H1 (cell line): ENCODE measurements at regions not wholly inside any gene's neighbourhood (a gene's known extent, or its start where the extent isn't known, plus 50 kb on each side); places are given as distances from the start of the nearest gene placed in this dataset.

Source experiments
- CTCF ChIA-PET: fragments of 300-600 bp; sonication (Branson Sonifier 250); formaldehyde crosslinking; loops from one replicate; lab custom pipeline; 2021; ENCODE audit not compliant: partially characterized antibody; lab: Charles Lee
- POLR2A ChIA-PET: fragments of 300-600 bp; sonication (Branson Sonifier 250); formaldehyde crosslinking; loops from one replicate; lab custom pipeline; 2021; ENCODE audit warnings: inconsistent platforms; ENCODE audit not compliant: partially characterized antibody; lab: Charles Lee
- DNase-seq, 2 experiments: peaks; one replicate each; pipeline versions ENCODE4 v3.0.0 to v3.0.0-alpha.2; 2010 to 2022; ENCODE audit warnings: low spot score in 2 of 2, low read depth in 1 of 2, mixed read lengths in 1 of 2
- FAIRE-seq: peaks from 2 replicates; lab custom pipeline; 2011; peaks lifted over from hg19 to GRCh38; lab: Jason Lieb, UNC
- H2AFZ ChIP-seq: 2 replicates; pipeline ENCODE4 v1.8.1; 2012; ENCODE audit warnings: low read length, inconsistent platforms
- H2AK5ac ChIP-seq: 2 replicates; pipeline ENCODE4 v1.6.1; 2013; ENCODE audit warnings: low read depth, low read length
- H2BK120ac ChIP-seq: replicated peaks from 2 replicates; pipeline ENCODE3; 2013; ENCODE audit warnings: low read depth, low read length, inconsistent platforms
- H2BK12ac ChIP-seq: 2 replicates; pipeline ENCODE4 v1.6.1; 2013; ENCODE audit warnings: low read depth, low read length
- H2BK15ac ChIP-seq: 2 replicates; pipeline ENCODE4 v1.6.1; 2013; ENCODE audit warnings: low read length
- H2BK20ac ChIP-seq: 2 replicates; pipeline ENCODE4 v1.6.1; 2013; ENCODE audit warnings: low read length
- H2BK5ac ChIP-seq: 2 replicates; pipeline ENCODE4 v1.6.1; 2013; ENCODE audit warnings: low read depth, low read length
- H3K14ac ChIP-seq: 2 replicates; pipeline ENCODE4 v1.6.1; 2013; ENCODE audit warnings: inconsistent platforms; ENCODE audit not compliant: insufficient read length
- H3K18ac ChIP-seq: 2 replicates; pipeline ENCODE4 v1.6.1; 2013; ENCODE audit warnings: low read length; ENCODE audit errors: extremely low read depth
- H3K23ac ChIP-seq: 2 replicates; pipeline ENCODE4 v1.6.1; 2013; ENCODE audit warnings: inconsistent platforms; ENCODE audit not compliant: insufficient read length
- H3K23me2 ChIP-seq: 2 replicates; pipeline ENCODE4 v1.6.1; 2013; ENCODE audit warnings: low read depth, low read length
- H3K27ac ChIP-seq: 2 replicates; pipeline ENCODE4 v1.6.1; 2011; ENCODE audit warnings: low read depth, low read length, inconsistent platforms
- H3K27me3 ChIP-seq, 4 experiments: replicated peaks in 1 of 4; 1 replicate in 1 of 4; 2 replicates in 3 of 4; pipeline versions ENCODE4 v1.6.1 to v1.8.1; 2011 to 2013; ENCODE audit warnings: low read length in 3 of 4, mild to moderate bottlenecking in 3 of 4, inconsistent platforms in 2 of 4, mixed read lengths in 2 of 4, moderate library complexity in 1 of 4; ENCODE audit not compliant: control insufficient read depth in 3 of 4, insufficient read depth in 3 of 4; ENCODE audit errors: extremely low read depth in 1 of 4
- H3K36me3 ChIP-seq, 4 experiments: 2 replicates each; pipeline versions ENCODE4 v1.6.1 to v1.8.1; 2011 to 2013; ENCODE audit warnings: mild to moderate bottlenecking in 4 of 4, low read length in 3 of 4, moderate library complexity in 2 of 4, control low read depth in 1 of 4, inconsistent platforms in 1 of 4; ENCODE audit not compliant: insufficient read depth in 4 of 4, control insufficient read depth in 2 of 4
- H3K4ac ChIP-seq: replicated peaks from 2 replicates; pipeline ENCODE3; 2013; ENCODE audit warnings: low read length, low read depth, mixed read lengths, inconsistent platforms; ENCODE audit not compliant: insufficient read length
- H3K4me1 ChIP-seq, 4 experiments: replicated peaks in 1 of 4; 1 replicate in 1 of 4; 2 replicates in 3 of 4; pipeline versions ENCODE4 v1.6.1 to v1.8.1; 2011 to 2013; ENCODE audit warnings: low read length in 3 of 4, inconsistent platforms in 2 of 4, mixed read lengths in 1 of 4; ENCODE audit not compliant: insufficient read depth in 4 of 4, control insufficient read depth in 3 of 4
- H3K4me2 ChIP-seq, 2 experiments: 2 replicates each; pipeline versions ENCODE4 v1.6.1 to v1.8.1; 2011 to 2013; ENCODE audit warnings: low read depth in 2 of 2, low read length in 2 of 2, control low read depth in 1 of 2, inconsistent platforms in 1 of 2, mild to moderate bottlenecking in 1 of 2; ENCODE audit not compliant: insufficient read depth in 1 of 2
- H3K4me3 ChIP-seq, 4 experiments: fragments of 200-600, 300-600 bp in 1 of 4; sonication (generic), shearing (Covaris generic), sonication (Bioruptor Twin) in 1 of 4; 2 replicates each; pipeline versions ENCODE4 v1.5.1 to v1.8.1; 2011 to 2016; ENCODE audit warnings: low read length in 4 of 4, low read depth in 3 of 4, control low read depth in 2 of 4, inconsistent platforms in 2 of 4, mild to moderate bottlenecking in 2 of 4, mixed read lengths in 1 of 4, moderate library complexity in 1 of 4; ENCODE audit not compliant: insufficient read depth in 2 of 4; ENCODE audit errors: extremely low read depth in 1 of 4
- H3K56ac ChIP-seq: replicated peaks from 2 replicates; pipeline ENCODE3; 2013; ENCODE audit warnings: low read depth, mild to moderate bottlenecking, mixed read lengths, low read length, inconsistent platforms; ENCODE audit not compliant: insufficient read length
- H3K79me1 ChIP-seq: 2 replicates; pipeline ENCODE4 v1.6.1; 2013; ENCODE audit warnings: low read depth, low read length, control low read depth
- H3K79me2 ChIP-seq, 2 experiments: 2 replicates each; pipeline versions ENCODE4 v1.6.1 to v1.8.1; 2012 to 2013; ENCODE audit warnings: low read length in 2 of 2, mild to moderate bottlenecking in 2 of 2, inconsistent platforms in 1 of 2; ENCODE audit not compliant: insufficient read depth in 2 of 2, control insufficient read depth in 1 of 2
- H3K9ac ChIP-seq, 4 experiments: replicated peaks in 1 of 4; 1 replicate in 1 of 4; 2 replicates in 3 of 4; pipeline versions ENCODE4 v1.6.1 to v1.8.1; 2011 to 2013; ENCODE audit warnings: low read depth in 3 of 4, low read length in 3 of 4, control low read depth in 2 of 4, mild to moderate bottlenecking in 2 of 4, moderate library complexity in 2 of 4, inconsistent platforms in 1 of 4; ENCODE audit errors: extremely low read depth in 1 of 4
- H3K9me3 ChIP-seq, 2 experiments: 2 replicates each; pipeline versions ENCODE4 v1.6.1 to v1.8.1; 2012 to 2013; ENCODE audit warnings: mild to moderate bottlenecking in 2 of 2, moderate library complexity in 2 of 2, control low read depth in 1 of 2, inconsistent platforms in 1 of 2, low read depth in 1 of 2, low read length in 1 of 2, mixed read lengths in 1 of 2; ENCODE audit not compliant: insufficient read depth in 2 of 2
- H4K20me1 ChIP-seq, 2 experiments: replicated peaks in 1 of 2; 2 replicates each; pipeline versions ENCODE3 to v1.8.1; 2011 to 2013; ENCODE audit warnings: inconsistent platforms in 2 of 2, low read length in 2 of 2, mild to moderate bottlenecking in 1 of 2; ENCODE audit not compliant: insufficient read depth in 2 of 2, control insufficient read depth in 1 of 2
- H4K5ac ChIP-seq: 2 replicates; pipeline ENCODE4 v1.6.1; 2013; ENCODE audit warnings: low read length, low read depth, mixed read lengths, inconsistent platforms; ENCODE audit not compliant: insufficient read length
- H4K8ac ChIP-seq: 2 replicates; pipeline ENCODE4 v1.8.0; 2013; ENCODE audit warnings: mild to moderate bottlenecking, moderate library complexity, low read length, inconsistent platforms; ENCODE audit not compliant: insufficient read depth; ENCODE audit errors: extremely low read depth
- H4K91ac ChIP-seq: replicated peaks from 2 replicates; pipeline ENCODE3; 2013; ENCODE audit warnings: low read length, mixed read lengths, inconsistent platforms; ENCODE audit not compliant: insufficient read length
- CHD2 ChIP-seq: IDR thresholded peaks from 2 replicates; pipeline ENCODE4 v1.6.1; 2012; ENCODE audit warnings: low read length, improper control_type of control experiment
- CTBP2 ChIP-seq: IDR thresholded peaks from 2 replicates; pipeline ENCODE4 v1.7.0; 2011; ENCODE audit warnings: borderline replicate concordance, mild to moderate bottlenecking, moderate library complexity, mixed read lengths, low read length; ENCODE audit not compliant: insufficient read depth, insufficient read length
- EP300 ChIP-seq, 2 experiments: IDR thresholded peaks; 1 replicate in 1 of 2; 2 replicates in 1 of 2; pipeline ENCODE4 v1.6.1; 2011 to 2012; ENCODE audit warnings: low read depth in 2 of 2, low read length in 2 of 2, mild to moderate bottlenecking in 2 of 2, borderline replicate concordance in 1 of 2, inconsistent platforms in 1 of 2, moderate library complexity in 1 of 2
- WGBS, 2 experiments: shearing (Covaris generic) in 1 of 2; methylation state at CpG; one replicate each; pipeline versions ENCODE4 v1.1.6 to v1.1.7; 2013 to 2015; ENCODE audit warnings: low lambda C conversion rate in 2 of 2, mixed read lengths in 2 of 2, inconsistent platforms in 1 of 2, low coverage in 1 of 2, missing lambda C conversion rate in 1 of 2; ENCODE audit not compliant: insufficient replicate concordance in 2 of 2, insufficient coverage in 1 of 2, insufficient read length in 1 of 2; ENCODE audit errors: extremely low coverage in 1 of 2, missing lambda C conversion rate in 1 of 2; 5-methylcytosine and 5-hydroxymethylcytosine counted together

DNA sequence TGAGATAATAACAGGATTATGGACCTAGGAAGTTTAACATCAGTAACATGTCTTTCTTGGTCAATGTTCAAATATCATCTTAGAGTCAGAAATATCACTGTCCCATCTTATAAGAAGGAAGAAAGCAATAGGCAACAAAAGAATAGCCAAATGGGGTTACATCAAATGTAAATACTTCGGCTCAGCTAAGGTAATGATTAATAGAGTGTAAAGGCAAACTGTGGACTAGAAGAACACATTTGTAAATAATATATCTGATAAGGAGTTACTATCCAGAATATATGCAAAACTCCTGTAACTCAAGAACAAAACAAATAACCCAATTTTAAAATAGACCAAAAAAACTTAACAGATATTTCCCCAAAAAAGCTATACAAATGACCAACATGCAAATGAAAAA is 630.3 kb downstream of the RPS29 start:
- Histone ChIP-seq H3K4me1 (no peaks in the 10 kb centered on the region), H3K56ac (no peak overlapping the region), H3K4ac (no peak overlapping the region), H3K18ac (no peak overlapping the region), H3K4me2 (no peak overlapping the region), H3K9me3 (no peaks in the 10 kb centered on the region), H3K79me1 (no peaks in the 10 kb centered on the region), H4K20me1 (no peaks in the 10 kb centered on the region), H3K79me2 (no peaks in the 10 kb centered on the region), H3K23me2 (no peaks in the 10 kb centered on the region), H2BK15ac (no peak overlapping the region), H3K23ac (no peak overlapping the region), H4K5ac (no peak overlapping the region), H2AK5ac (no peak overlapping the region), H3K36me3 (no peaks in the 10 kb centered on the region), H2BK20ac (no peak overlapping the region), H3K14ac (no peak overlapping the region)
- no peak for FAIRE-seq
- 95% methylated on average over 1 of the region's 1 CpG; no CpG with 5 or more reads in 1 of the 2 experiments for WGBS, 2 experiments
- TF ChIP-seq CTBP2 (no peak), EP300 (IDR thresholded peaks at IDR 0.05; ENCODE audit: borderline replicate concordance in 1 of 2, low read depth in 2 of 2, low read length in 2 of 2) (no peak), CHD2 (no peak)
- TF ChIP-seq, all 59 proteins: peak for 0
- Histone ChIP-seq H2BK5ac (no peak overlapping the region), H3K27ac (no peak overlapping the region), H2AFZ (no peak overlapping the region), H2BK12ac (no peak overlapping the region), H2BK120ac (no peak overlapping the region), H3K4me3 (no peak overlapping the region), H4K91ac (no peak overlapping the region), H4K8ac (no peak overlapping the region), H3K27me3 (no peaks in the 10 kb centered on the region), H3K9ac (no peak overlapping the region)
- POLR2A ChIA-PET, result no interaction called here
- CTCF ChIA-PET, result no interaction called here
- DNase-seq, result no peak
